H1 (cell line): ENCODE measurements at regions not wholly inside any gene's neighbourhood (a gene's known extent, or its start where the extent isn't known, plus 50 kb on each side); places are given as distances from the start of the nearest gene placed in this dataset.

Experiments used
- BRCA1 ChIP-seq: IDR thresholded peaks from 2 replicates; pipeline ENCODE4 v1.6.1; 2012; ENCODE audit warnings: low read depth, low read length, improper control_type of control experiment
- SIN3A ChIP-seq, 2 experiments: IDR thresholded peaks in 1 of 2; conservative IDR thresholded peaks in 1 of 2; 2 replicates each; pipeline ENCODE4 v1.6.1; 2011 to 2012; ENCODE audit warnings: low read length in 2 of 2, improper control_type of control experiment in 1 of 2, low read depth in 1 of 2, mild to moderate bottlenecking in 1 of 2

DNA sequence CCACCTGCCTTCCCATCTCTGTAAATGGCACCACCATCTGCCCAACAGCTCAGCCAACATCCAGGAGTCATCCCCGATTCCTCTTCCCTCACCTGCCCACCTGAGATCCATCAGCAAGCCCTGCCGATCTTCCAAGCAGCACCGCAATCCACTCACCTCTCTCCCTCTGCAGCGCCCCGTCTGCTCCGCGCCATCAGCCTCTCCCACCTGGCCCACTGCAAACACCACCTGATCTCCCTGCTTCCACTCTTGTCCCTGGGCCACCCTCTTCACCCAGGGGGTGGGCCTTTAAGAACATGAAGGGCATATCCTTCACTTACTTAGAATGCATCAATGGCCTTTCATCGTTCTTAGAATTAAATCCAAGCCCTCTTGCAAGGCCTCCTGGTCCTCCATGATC lies 457.3 kb upstream of the SULF2 start (continued):
- no peak for TF ChIP-seq SIN3A (conservative IDR thresholded peaks at IDR 0.05 in 1 of 2, IDR thresholded peaks at IDR 0.05 in 1 of 2; ENCODE audit: low read depth in 1 of 2, low read length in 2 of 2)
- TF ChIP-seq BRCA1, result no peak
